Caco-2 (cell line): ENCODE measurements at regions not wholly inside any gene's neighbourhood (a gene's known extent, or its start where the extent isn't known, plus 50 kb on each side); places are given as distances from the start of the nearest gene placed in this dataset.

Experiments used
- BruUV-seq: library from RNA; stranded (reverse); fragments of 400-500 nt; replicated peaks from 2 replicates; lab custom pipeline; 2021; lab: Mats Ljungman, UMichigan
- CTCF ChIA-PET: fragments of 300-600 bp; sonication (Branson Sonifier 250); formaldehyde crosslinking; loops from one replicate; lab custom pipeline; 2022; ENCODE audit warnings: antibody characterized with exemption; lab: Charles Lee
- POLR2A ChIA-PET: fragments of 300-600 bp; sonication (Branson Sonifier 250); formaldehyde crosslinking; loops from one replicate; lab custom pipeline; 2022; ENCODE audit warnings: antibody characterized with exemption; lab: Charles Lee
- DNase-seq, 2 experiments: peaks; one replicate each; pipeline versions ENCODE4 v3.0.0 to v3.0.0-alpha.2; 2020 to 2022
- H3K27me3 ChIP-seq: replicated peaks from 2 replicates; pipeline ENCODE4 v1.6.0; 2011; ENCODE audit warnings: low read length; ENCODE audit not compliant: control insufficient read depth, insufficient read depth
- H3K36me3 ChIP-seq: 2 replicates; pipeline ENCODE4 v1.5.1; 2011; ENCODE audit warnings: low read length; ENCODE audit not compliant: control insufficient read depth, insufficient read depth
- H3K4me1 ChIP-seq: fragments of 250-450 bp; sonication (Bioruptor Pico); 2 replicates; pipeline ENCODE4 v1.5.1; 2020; ENCODE audit warnings: mild to moderate bottlenecking
- H3K4me3 ChIP-seq: 2 replicates; pipeline ENCODE4 v1.5.1; 2011; ENCODE audit warnings: low read depth, mild to moderate bottlenecking, control low read depth, low read length
- H3K9me3 ChIP-seq: fragments of 250-450 bp; sonication (Bioruptor Pico); 2 replicates; pipeline ENCODE4 v1.5.1; 2020; ENCODE audit warnings: mild to moderate bottlenecking, moderate library complexity
- H3K27ac Mint-ChIP-seq: one replicate; pipeline ENCODE4 v1.8.0; 2022; ENCODE audit warnings: mixed read lengths; ENCODE audit not compliant: unreplicated experiment
- H3K27me3 Mint-ChIP-seq: one replicate; pipeline ENCODE4 v1.8.0; 2022; ENCODE audit warnings: mixed read lengths; ENCODE audit not compliant: insufficient read depth, unreplicated experiment
- H3K36me3 Mint-ChIP-seq: one replicate; pipeline ENCODE4 v1.8.0; 2022; ENCODE audit warnings: mild to moderate bottlenecking, mixed read lengths; ENCODE audit not compliant: insufficient read depth, unreplicated experiment
- H3K4me1 Mint-ChIP-seq: one replicate; pipeline ENCODE4 v1.8.0; 2022; ENCODE audit warnings: low read depth, mixed read lengths; ENCODE audit not compliant: unreplicated experiment
- H3K4me3 Mint-ChIP-seq: one replicate; pipeline ENCODE4 v1.8.0; 2022; ENCODE audit warnings: mild to moderate bottlenecking, moderate library complexity, mixed read lengths; ENCODE audit not compliant: unreplicated experiment
- H3K9me3 Mint-ChIP-seq: one replicate; pipeline ENCODE4 v1.8.0; 2022; ENCODE audit warnings: mixed read lengths; ENCODE audit not compliant: unreplicated experiment
- intact Hi-C: fragments of 100-400 bp; cut with micrococcal nuclease; formaldehyde crosslinking; loops from one replicate; pipeline ENCODE4 v1.10.0; 2022; ENCODE audit not compliant: unreplicated experiment
- TF ChIP-seq, protein P1 (sequence below), 2 experiments: fragments of 200-600 bp in 1 of 2; IDR thresholded peaks; 1 replicate in 1 of 2; 2 replicates in 1 of 2; pipeline versions ENCODE4 v1.5.1 to v1.8.0; 2011 to 2022; ENCODE audit warnings: antibody characterized with exemption in 1 of 2, control low read depth in 1 of 2, inconsistent platforms in 1 of 2, low read depth in 1 of 2, low read length in 1 of 2, mild to moderate bottlenecking in 1 of 2, moderate library complexity in 1 of 2; ENCODE audit not compliant: insufficient read depth in 1 of 2, severe bottlenecking in 1 of 2, unreplicated experiment in 1 of 2

- CTCF ChIA-PET = no interaction called here
- peaks cover 23% of the 10 kb centered on the region for H3K27me3 Mint-ChIP-seq
- H3K4me1 ChIP-seq = no peaks in the 10 kb centered on the region
- no peak for DNase-seq
- TF ChIP-seq, protein P1, sequence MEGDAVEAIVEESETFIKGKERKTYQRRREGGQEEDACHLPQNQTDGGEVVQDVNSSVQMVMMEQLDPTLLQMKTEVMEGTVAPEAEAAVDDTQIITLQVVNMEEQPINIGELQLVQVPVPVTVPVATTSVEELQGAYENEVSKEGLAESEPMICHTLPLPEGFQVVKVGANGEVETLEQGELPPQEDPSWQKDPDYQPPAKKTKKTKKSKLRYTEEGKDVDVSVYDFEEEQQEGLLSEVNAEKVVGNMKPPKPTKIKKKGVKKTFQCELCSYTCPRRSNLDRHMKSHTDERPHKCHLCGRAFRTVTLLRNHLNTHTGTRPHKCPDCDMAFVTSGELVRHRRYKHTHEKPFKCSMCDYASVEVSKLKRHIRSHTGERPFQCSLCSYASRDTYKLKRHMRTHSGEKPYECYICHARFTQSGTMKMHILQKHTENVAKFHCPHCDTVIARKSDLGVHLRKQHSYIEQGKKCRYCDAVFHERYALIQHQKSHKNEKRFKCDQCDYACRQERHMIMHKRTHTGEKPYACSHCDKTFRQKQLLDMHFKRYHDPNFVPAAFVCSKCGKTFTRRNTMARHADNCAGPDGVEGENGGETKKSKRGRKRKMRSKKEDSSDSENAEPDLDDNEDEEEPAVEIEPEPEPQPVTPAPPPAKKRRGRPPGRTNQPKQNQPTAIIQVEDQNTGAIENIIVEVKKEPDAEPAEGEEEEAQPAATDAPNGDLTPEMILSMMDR (IDR thresholded peaks at IDR 0.05; ENCODE audit: insufficient read depth in 1 of 2, low read depth in 1 of 2, low read length in 1 of 2, severe bottlenecking in 1 of 2, unreplicated experiment in 1 of 2) = no peak
- POLR2A ChIA-PET = no interaction called here
- H3K27ac Mint-ChIP-seq = no peak overlapping the region
- H3K4me3 Mint-ChIP-seq = no peak overlapping the region
- H3K9me3 ChIP-seq = no peaks in the 10 kb centered on the region
- no peaks in the 10 kb centered on the region for H3K36me3 Mint-ChIP-seq
- H3K4me3 ChIP-seq = no peak overlapping the region
- no TSS peak for BruUV-seq
- no peaks in the 10 kb centered on the region for H3K27me3 ChIP-seq
- no peaks in the 10 kb centered on the region for H3K36me3 ChIP-seq
- H3K9me3 Mint-ChIP-seq = no peaks in the 10 kb centered on the region
- H3K4me1 Mint-ChIP-seq = no peaks in the 10 kb centered on the region
- intact Hi-C loops = loop anchor here (5.0 kb wide), 2 partner anchors 228 to 988 kb away; no protein-coding TSS in a partner anchor
These were observed 75.8 kb downstream of the OR13A1 start for GRCh38 chr10:45239642-45240041.

- no peaks in the 10 kb centered on the region for H3K9me3 Mint-ChIP-seq
- intact Hi-C loops = no loop called here
- H3K4me3 Mint-ChIP-seq = no peak overlapping the region
- peaks cover 27% of the 10 kb centered on the region for H3K27me3 Mint-ChIP-seq
- Histone ChIP-seq H3K9me3 (no peaks in the 10 kb centered on the region), H3K36me3 (no peaks in the 10 kb centered on the region), H3K27me3 (no peaks in the 10 kb centered on the region), H3K4me3 (no peak overlapping the region), H3K4me1 (no peaks in the 10 kb centered on the region)
- H3K36me3 Mint-ChIP-seq = no peaks in the 10 kb centered on the region
- CTCF ChIA-PET = no interaction called here
- TF ChIP-seq, protein P1 (IDR thresholded peaks at IDR 0.05; ENCODE audit: insufficient read depth in 1 of 2, low read depth in 1 of 2, low read length in 1 of 2, severe bottlenecking in 1 of 2, unreplicated experiment in 1 of 2) = no peak
- BruUV-seq = no TSS peak
- no peak for DNase-seq
- no peak overlapping the region for H3K27ac Mint-ChIP-seq
- H3K4me1 Mint-ChIP-seq = no peaks in the 10 kb centered on the region
- POLR2A ChIA-PET = no interaction called here
These were observed 73.4 kb downstream of the OR13A1 start for GRCh38 chr10:45241865-45242520.

GRCh38 chr10:45243261-45243660, 72.1 kb downstream of the OR13A1 start:
- no peak for DNase-seq
- H3K9me3 ChIP-seq = no peaks in the 10 kb centered on the region
- peaks cover 33% of the 10 kb centered on the region for H3K27me3 Mint-ChIP-seq
- no peaks in the 10 kb centered on the region for H3K27me3 ChIP-seq
- CTCF ChIA-PET = no interaction called here
- H3K4me1 Mint-ChIP-seq = no peaks in the 10 kb centered on the region
- H3K36me3 ChIP-seq = no peaks in the 10 kb centered on the region
- H3K9me3 Mint-ChIP-seq = no peaks in the 10 kb centered on the region
- H3K4me1 ChIP-seq = no peaks in the 10 kb centered on the region
- no TSS peak for BruUV-seq
- POLR2A ChIA-PET = no interaction called here
- H3K36me3 Mint-ChIP-seq = no peaks in the 10 kb centered on the region
- H3K4me3 ChIP-seq = no peak overlapping the region
- intact Hi-C loops = no loop called here
- no peak overlapping the region for H3K4me3 Mint-ChIP-seq
- TF ChIP-seq, protein P1 (IDR thresholded peaks at IDR 0.05; ENCODE audit: insufficient read depth in 1 of 2, low read depth in 1 of 2, low read length in 1 of 2, severe bottlenecking in 1 of 2, unreplicated experiment in 1 of 2) = no peak
- no peak overlapping the region for H3K27ac Mint-ChIP-seq
